IPS-20b (cell line): ENCODE measurements at regions not wholly inside any gene's neighbourhood (a gene's known extent, or its start where the extent isn't known, plus 50 kb on each side); places are given as distances from the start of the nearest gene placed in this dataset.
"Not testable (repeated sequence)": the region's sequence is repeated elsewhere in the genome, so short reads cannot be mapped to it uniquely, and the experiment has no call there.

ENCODE experiments used
- H3K27ac ChIP-seq: one replicate; pipeline ENCODE4 v1.5.1; 2013; ENCODE audit warnings: low read length
- H3K27me3 ChIP-seq: 2 replicates; pipeline ENCODE4 v1.6.1; 2013; ENCODE audit warnings: mild to moderate bottlenecking, low read length, inconsistent platforms; ENCODE audit not compliant: insufficient read depth
- H3K36me3 ChIP-seq: 2 replicates; pipeline ENCODE4 v1.6.1; 2013; ENCODE audit warnings: low read depth, mild to moderate bottlenecking, inconsistent platforms, low read length, moderate library complexity; ENCODE audit not compliant: insufficient read depth
- H3K4me1 ChIP-seq: 2 replicates; pipeline ENCODE4 v1.6.1; 2013; ENCODE audit warnings: mild to moderate bottlenecking, control low read depth, inconsistent platforms, low read length, moderate library complexity; ENCODE audit not compliant: insufficient read depth
- H3K4me3 ChIP-seq: 2 replicates; pipeline ENCODE4 v1.5.1; 2013; ENCODE audit warnings: mild to moderate bottlenecking, low read length, inconsistent platforms
- H3K9ac ChIP-seq: 2 replicates; pipeline ENCODE4 v1.6.1; 2013; ENCODE audit warnings: low read depth, mild to moderate bottlenecking, inconsistent platforms, low read length, moderate library complexity
- H3K9me3 ChIP-seq: 2 replicates; pipeline ENCODE4 v1.6.1; 2013; ENCODE audit warnings: mild to moderate bottlenecking, low read depth, low read length, inconsistent platforms; ENCODE audit not compliant: insufficient read depth

GRCh38 chr3:65262548-65262947 lies 574.7 kb upstream of the ADAMTS9 start:
- Histone ChIP-seq H3K36me3 (no peaks in the 10 kb centered on the region), H3K9me3 (no peaks in the 10 kb centered on the region), H3K4me3 (no peak overlapping the region), H3K27me3 (no peaks in the 10 kb centered on the region), H3K27ac (no peak overlapping the region), H3K4me1 (peaks cover 10% of the 10 kb centered on the region; the same call in 1 of the 2 replicates), H3K9ac (no peak overlapping the region)

GRCh38 chr3:65259946-65260345 lies 572.1 kb upstream of the ADAMTS9 start:
- Histone ChIP-seq H3K9ac (no peak overlapping the region), H3K9me3 (no peaks in the 10 kb centered on the region), H3K4me1 (no peaks in the 10 kb centered on the region), H3K27ac (no peak overlapping the region), H3K27me3 (no peaks in the 10 kb centered on the region), H3K4me3 (no peak overlapping the region), H3K36me3 (no peaks in the 10 kb centered on the region)

- H3K9ac ChIP-seq, H3K4me1 ChIP-seq, H3K36me3 ChIP-seq, H3K27me3 ChIP-seq, H3K4me3 ChIP-seq, H3K27ac ChIP-seq, H3K9me3 ChIP-seq: not testable (repeated sequence)
Observed at GRCh38 chr3:65252914-65253313, 565.1 kb upstream of the ADAMTS9 start.

- H3K9me3 ChIP-seq, result no peaks in the 10 kb centered on the region
- no peaks in the 10 kb centered on the region for H3K4me1 ChIP-seq
- H3K27me3 ChIP-seq, result no peaks in the 10 kb centered on the region
- H3K4me3 ChIP-seq, result no peak overlapping the region
- H3K9ac ChIP-seq, result no peak overlapping the region
- no peak overlapping the region for H3K27ac ChIP-seq
- no peaks in the 10 kb centered on the region for H3K36me3 ChIP-seq
Observed at GRCh38 chr3:65252266-65252665, 564.5 kb upstream of the ADAMTS9 start.

- no peaks in the 10 kb centered on the region for H3K9me3 ChIP-seq
- H3K4me3 ChIP-seq, result no peak overlapping the region
- H3K4me1 ChIP-seq, result no peaks in the 10 kb centered on the region
- no peaks in the 10 kb centered on the region for H3K27me3 ChIP-seq
- no peaks in the 10 kb centered on the region for H3K36me3 ChIP-seq
- H3K9ac ChIP-seq, result no peak overlapping the region
- no peak overlapping the region for H3K27ac ChIP-seq
Observed at GRCh38 chr3:65251375-65251774, 563.6 kb upstream of the ADAMTS9 start.

- H3K9ac ChIP-seq, result no peak overlapping the region
- H3K9me3 ChIP-seq, result no peaks in the 10 kb centered on the region
- no peak overlapping the region for H3K27ac ChIP-seq
- H3K36me3 ChIP-seq, result no peaks in the 10 kb centered on the region
- H3K27me3 ChIP-seq, result no peaks in the 10 kb centered on the region
- no peaks in the 10 kb centered on the region for H3K4me1 ChIP-seq
- H3K4me3 ChIP-seq, result no peak overlapping the region
Observed at GRCh38 chr3:65246561-65246960, 558.8 kb upstream of the ADAMTS9 start.

GRCh38 chr3:65245133-65246063 lies 557.6 kb upstream of the ADAMTS9 start:
- Histone ChIP-seq H3K27ac (no peak overlapping the region), H3K4me3 (no peak overlapping the region), H3K36me3 (no peaks in the 10 kb centered on the region), H3K9me3 (no peaks in the 10 kb centered on the region), H3K9ac (no peak overlapping the region), H3K4me1 (no peaks in the 10 kb centered on the region), H3K27me3 (no peaks in the 10 kb centered on the region)

- H3K4me3 ChIP-seq, result no peak overlapping the region
- H3K9ac ChIP-seq, result no peak overlapping the region
- H3K27me3 ChIP-seq, result no peaks in the 10 kb centered on the region
- H3K4me1 ChIP-seq, result no peaks in the 10 kb centered on the region
- no peaks in the 10 kb centered on the region for H3K36me3 ChIP-seq
- H3K9me3 ChIP-seq, result no peaks in the 10 kb centered on the region
- H3K27ac ChIP-seq, result no peak overlapping the region
Observed at GRCh38 chr3:65240366-65240765, 552.6 kb upstream of the ADAMTS9 start.

GRCh38 chr3:65238652-65239051 lies 550.9 kb upstream of the ADAMTS9 start:
- Histone ChIP-seq H3K4me1 (no peaks in the 10 kb centered on the region), H3K9me3 (no peaks in the 10 kb centered on the region), H3K27ac (no peak overlapping the region)

GRCh38 chr3:65234499-65234898 lies 546.7 kb upstream of the ADAMTS9 start:
- Histone ChIP-seq H3K4me1 (no peaks in the 10 kb centered on the region), H3K9ac (no peak overlapping the region), H3K27me3 (no peaks in the 10 kb centered on the region), H3K9me3 (no peaks in the 10 kb centered on the region), H3K27ac (no peak overlapping the region), H3K36me3 (no peaks in the 10 kb centered on the region), H3K4me3 (no peak overlapping the region)

More at GRCh38 chr3:65238652-65239051, 550.9 kb upstream of the ADAMTS9 start:
- no peaks in the 10 kb centered on the region for H3K27me3 ChIP-seq
- no peak overlapping the region for H3K4me3 ChIP-seq
- no peak overlapping the region for H3K9ac ChIP-seq
- H3K36me3 ChIP-seq, result no peaks in the 10 kb centered on the region

- Histone ChIP-seq H3K4me1 (no peaks in the 10 kb centered on the region), H3K9me3 (no peaks in the 10 kb centered on the region), H3K27me3 (no peaks in the 10 kb centered on the region), H3K27ac (no peak overlapping the region), H3K9ac (no peak overlapping the region), H3K4me3 (no peak overlapping the region), H3K36me3 (no peaks in the 10 kb centered on the region)
Observed at GRCh38 chr3:65233561-65233960, 545.8 kb upstream of the ADAMTS9 start.

- Histone ChIP-seq H3K27me3 (no peaks in the 10 kb centered on the region), H3K9me3 (no peaks in the 10 kb centered on the region), H3K36me3 (no peaks in the 10 kb centered on the region), H3K9ac (no peak overlapping the region), H3K4me3 (no peak overlapping the region), H3K4me1 (no peaks in the 10 kb centered on the region), H3K27ac (no peak overlapping the region)
Observed at GRCh38 chr3:65231544-65231943, 543.7 kb upstream of the ADAMTS9 start.
